ENCODE measurements at regions not wholly inside any gene's neighbourhood (a gene's known extent, or its start where the extent isn't known, plus 50 kb on each side); places are given as distances from the start of the nearest gene placed in this dataset.
"Not testable (repeated sequence)": the region's sequence is repeated elsewhere in the genome, so short reads cannot be mapped to it uniquely, and the experiment has no call there.

- H3K9me3 Mint-ChIP-seq, result peaks cover 14% of the 10 kb centered on the region
- peaks cover 16% of the 10 kb centered on the region for H3K4me1 Mint-ChIP-seq
- no peaks in the 10 kb centered on the region for H3K36me3 Mint-ChIP-seq (ENCODE audit: low read depth)
- no peak overlapping the region for H3K27ac Mint-ChIP-seq
- peaks cover 26% of the 10 kb centered on the region for H3K27me3 Mint-ChIP-seq (ENCODE audit: low read depth, poor library complexity)
- TF ChIP-seq, protein P1, sequence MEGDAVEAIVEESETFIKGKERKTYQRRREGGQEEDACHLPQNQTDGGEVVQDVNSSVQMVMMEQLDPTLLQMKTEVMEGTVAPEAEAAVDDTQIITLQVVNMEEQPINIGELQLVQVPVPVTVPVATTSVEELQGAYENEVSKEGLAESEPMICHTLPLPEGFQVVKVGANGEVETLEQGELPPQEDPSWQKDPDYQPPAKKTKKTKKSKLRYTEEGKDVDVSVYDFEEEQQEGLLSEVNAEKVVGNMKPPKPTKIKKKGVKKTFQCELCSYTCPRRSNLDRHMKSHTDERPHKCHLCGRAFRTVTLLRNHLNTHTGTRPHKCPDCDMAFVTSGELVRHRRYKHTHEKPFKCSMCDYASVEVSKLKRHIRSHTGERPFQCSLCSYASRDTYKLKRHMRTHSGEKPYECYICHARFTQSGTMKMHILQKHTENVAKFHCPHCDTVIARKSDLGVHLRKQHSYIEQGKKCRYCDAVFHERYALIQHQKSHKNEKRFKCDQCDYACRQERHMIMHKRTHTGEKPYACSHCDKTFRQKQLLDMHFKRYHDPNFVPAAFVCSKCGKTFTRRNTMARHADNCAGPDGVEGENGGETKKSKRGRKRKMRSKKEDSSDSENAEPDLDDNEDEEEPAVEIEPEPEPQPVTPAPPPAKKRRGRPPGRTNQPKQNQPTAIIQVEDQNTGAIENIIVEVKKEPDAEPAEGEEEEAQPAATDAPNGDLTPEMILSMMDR (IDR thresholded peaks at IDR 0.05), result no peak
- H3K4me3 Mint-ChIP-seq, result no peak overlapping the region
- DNase-seq, result no peak
Observed at GRCh38 chr14:98919434-98919833, 352.6 kb downstream of the BCL11B start.

- H3K27ac Mint-ChIP-seq; H3K36me3 Mint-ChIP-seq (ENCODE audit: low read depth); DNase-seq; H3K4me1 Mint-ChIP-seq; H3K4me3 Mint-ChIP-seq: not testable (repeated sequence)
- Mint-ChIP-seq H3K9me3 (peaks cover 14% of the 10 kb centered on the region), H3K27me3 (ENCODE audit: low read depth, poor library complexity) (peaks cover 24% of the 10 kb centered on the region)
Observed at GRCh38 chr14:98921306-98921705, 350.7 kb downstream of the BCL11B start.

DNA sequence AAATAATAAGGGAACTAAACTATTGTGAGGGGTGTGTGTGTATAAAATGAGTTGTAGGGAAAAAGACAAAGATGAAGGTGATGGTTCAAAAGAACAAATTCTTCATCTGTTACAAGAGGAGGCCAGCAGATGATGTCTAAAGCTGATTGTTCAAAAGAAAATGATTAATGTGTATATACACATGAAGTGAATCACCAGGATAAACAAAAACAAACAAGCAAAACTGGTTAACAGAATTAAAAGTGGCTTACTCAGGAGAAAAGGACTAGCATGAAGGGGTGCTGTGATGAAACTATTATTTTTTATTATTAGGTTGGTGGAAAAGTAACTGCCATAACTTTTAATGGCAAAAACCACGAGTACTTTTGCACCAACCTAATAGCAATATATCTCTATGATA lies 348.4 kb downstream of the BCL11B start:
- TF ChIP-seq, protein P1 (IDR thresholded peaks at IDR 0.05), result no peak
- Mint-ChIP-seq H3K9me3 (peaks cover 14% of the 10 kb centered on the region), H3K4me1 (no peaks in the 10 kb centered on the region)

GRCh38 chr14:98924046-98924445 lies 348.0 kb downstream of the BCL11B start:
- no peak overlapping the region for H3K27ac Mint-ChIP-seq
- H3K4me1 Mint-ChIP-seq, result no peaks in the 10 kb centered on the region
- peaks cover 26% of the 10 kb centered on the region for H3K27me3 Mint-ChIP-seq (ENCODE audit: low read depth, poor library complexity)
- H3K4me3 Mint-ChIP-seq, result no peak overlapping the region
- DNase-seq, result no peak
- H3K9me3 Mint-ChIP-seq, result peaks cover 14% of the 10 kb centered on the region
- TF ChIP-seq, protein P1 (IDR thresholded peaks at IDR 0.05), result no peak
- no peaks in the 10 kb centered on the region for H3K36me3 Mint-ChIP-seq (ENCODE audit: low read depth)

More for the DNA sequence above, 348.4 kb downstream of the BCL11B start:
- peaks cover 21% of the 10 kb centered on the region for H3K27me3 Mint-ChIP-seq (ENCODE audit: low read depth, poor library complexity)
- H3K27ac Mint-ChIP-seq, result no peak overlapping the region
- no peaks in the 10 kb centered on the region for H3K36me3 Mint-ChIP-seq (ENCODE audit: low read depth)
- H3K4me3 Mint-ChIP-seq, result no peak overlapping the region
- no peak for DNase-seq

DNA sequence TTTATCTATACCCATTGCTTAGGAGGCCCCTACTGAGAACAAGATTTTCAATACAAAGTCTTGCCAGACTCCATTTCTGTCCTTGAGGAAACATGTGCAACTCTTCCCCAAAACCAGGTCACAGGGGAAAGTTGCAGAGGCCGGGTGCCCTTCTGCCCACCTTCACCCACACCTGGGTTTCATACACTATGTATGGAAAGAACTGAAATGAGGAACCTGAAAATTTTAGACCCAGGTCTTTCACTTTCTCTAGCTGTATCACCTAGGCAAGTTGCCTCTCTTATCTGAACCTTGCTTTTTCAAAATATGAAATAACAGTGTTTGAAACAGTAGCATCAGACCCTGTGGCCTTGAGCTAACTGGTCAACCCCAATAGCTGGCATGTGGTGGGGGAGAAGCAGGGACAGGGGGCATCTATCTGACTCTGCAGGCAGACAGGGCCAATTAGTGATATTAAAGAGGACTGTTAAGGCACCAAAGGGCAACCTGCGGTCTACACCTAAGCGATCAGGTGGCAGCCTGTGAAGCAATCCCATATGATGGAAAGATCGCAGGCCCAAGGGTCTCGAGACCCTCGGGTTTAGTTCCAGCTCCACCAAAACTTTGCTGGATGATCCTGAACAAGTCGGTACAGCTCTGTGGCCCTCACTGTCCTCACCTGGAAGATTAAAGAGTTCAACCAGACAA lies 346.5 kb downstream of the BCL11B start:
- Mint-ChIP-seq H3K4me3 (no peak overlapping the region), H3K4me1 (no peaks in the 10 kb centered on the region), H3K36me3 (ENCODE audit: low read depth) (no peaks in the 10 kb centered on the region), H3K27me3 (ENCODE audit: low read depth, poor library complexity) (peaks cover 28% of the 10 kb centered on the region), H3K27ac (no peak overlapping the region), H3K9me3 (peaks cover 14% of the 10 kb centered on the region)
- TF ChIP-seq, protein P1 (IDR thresholded peaks at IDR 0.05), result no peak
- DNase-seq, result no peak

GRCh38 chr14:98926146-98926545 lies 345.9 kb downstream of the BCL11B start:
- DNase-seq, result no peak
- Mint-ChIP-seq H3K27ac (no peak overlapping the region), H3K4me1 (no peaks in the 10 kb centered on the region), H3K36me3 (ENCODE audit: low read depth) (no peaks in the 10 kb centered on the region), H3K27me3 (ENCODE audit: low read depth, poor library complexity) (peaks cover 32% of the 10 kb centered on the region), H3K9me3 (peaks cover 14% of the 10 kb centered on the region), H3K4me3 (no peak overlapping the region)
- TF ChIP-seq, protein P1 (IDR thresholded peaks at IDR 0.05), result no peak

Measured in nephron progenitor cell (in vitro differentiated cells).